GM21381 (cell line): ENCODE measurements at regions not wholly inside any gene's neighbourhood (a gene's known extent, or its start where the extent isn't known, plus 50 kb on each side); places are given as distances from the start of the nearest gene placed in this dataset.

Experiments
- ATAC-seq: cut with Tn5 transposase; IDR thresholded peaks from one replicate; pipeline ENCODE4 v1.9.1; 2021; ENCODE audit warnings: mild to moderate bottlenecking, moderate library complexity; ENCODE audit not compliant: unreplicated experiment

DNA sequence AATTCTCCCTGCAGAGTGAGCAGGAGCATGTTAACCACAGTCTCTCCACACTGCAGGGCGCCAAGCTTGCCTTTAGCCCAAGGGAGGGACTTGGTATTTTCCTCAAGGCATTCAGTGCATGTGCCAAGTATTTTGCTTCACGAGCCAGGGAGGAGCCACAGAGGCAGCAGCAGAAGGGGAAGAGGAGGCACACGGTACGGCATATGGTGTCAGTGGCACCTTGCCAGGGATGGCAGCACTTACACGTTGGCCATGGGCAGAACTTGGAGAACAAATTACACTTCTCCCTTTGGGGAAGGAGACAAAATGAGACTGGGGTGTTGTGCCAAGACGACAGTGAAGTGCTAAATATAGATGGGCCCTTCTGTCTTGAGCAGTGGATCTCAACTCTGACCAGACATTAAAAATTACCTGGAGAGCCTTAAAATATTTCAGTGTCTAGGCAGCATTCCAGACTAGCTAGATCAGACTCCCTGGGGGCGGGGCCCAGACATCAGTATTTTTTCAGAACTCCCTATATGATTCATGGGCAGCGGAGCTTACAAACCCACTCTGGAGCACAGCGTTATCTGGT lies 155.8 kb downstream of the DRD1 start:
- no peak for ATAC-seq

DNA sequence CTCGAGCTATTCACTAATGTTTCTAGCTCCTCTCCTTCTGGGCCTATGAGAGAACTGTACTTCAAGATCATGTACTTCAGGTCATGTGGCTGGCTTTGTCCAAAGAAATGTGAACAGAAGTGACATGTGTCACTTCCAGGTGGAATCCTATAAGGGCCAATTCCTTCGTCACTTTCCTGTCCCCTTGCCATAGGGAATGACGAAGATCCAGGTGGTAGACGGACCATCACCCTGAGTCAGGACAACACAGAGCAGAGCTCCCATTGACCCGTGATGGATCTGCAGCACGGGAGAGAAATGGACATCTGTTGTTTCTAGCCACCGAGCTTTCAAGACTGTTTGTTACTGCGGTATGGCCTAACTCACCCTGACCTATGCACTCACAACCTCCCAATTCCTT lies 157.0 kb downstream of the DRD1 start:
- no peak for ATAC-seq

DNA sequence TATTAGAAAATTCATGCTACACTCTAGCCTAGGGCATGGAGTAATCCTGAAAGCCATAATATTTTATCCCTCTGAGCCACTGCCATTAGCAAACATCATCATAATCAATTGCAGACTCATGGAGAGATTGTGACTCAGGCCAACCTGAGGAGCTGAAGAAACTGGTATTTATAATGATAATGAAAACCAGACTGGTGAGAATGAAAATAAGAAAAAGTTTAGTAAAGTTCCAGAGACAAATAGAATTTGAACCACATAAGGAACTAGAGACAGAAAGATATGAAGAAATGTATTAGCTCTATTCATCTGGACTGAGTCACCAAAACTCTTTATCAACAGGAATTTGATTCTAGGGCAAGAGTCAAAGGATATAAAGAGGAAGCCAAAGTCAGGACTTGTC lies 158.7 kb downstream of the DRD1 start:
- ATAC-seq, result no peak

DNA sequence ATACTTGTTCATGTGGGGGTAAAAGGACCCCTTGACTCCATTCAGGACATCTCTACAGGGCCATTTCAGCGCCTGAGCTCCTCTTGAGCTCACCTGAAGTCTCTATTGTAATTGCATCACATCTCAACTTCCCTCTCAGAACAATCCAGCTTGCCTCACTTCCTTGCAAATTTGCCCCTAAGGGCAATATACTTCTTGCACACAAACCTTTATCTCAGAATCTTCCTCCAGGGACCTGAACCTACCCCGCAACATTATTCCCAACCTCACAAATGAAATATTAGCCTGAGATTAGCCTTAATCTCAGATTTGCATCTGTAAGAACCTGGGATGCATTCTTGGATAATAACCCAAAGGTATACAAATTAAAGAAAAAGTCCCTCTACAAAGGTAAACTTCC lies 159.2 kb downstream of the DRD1 start:
- no peak for ATAC-seq

DNA sequence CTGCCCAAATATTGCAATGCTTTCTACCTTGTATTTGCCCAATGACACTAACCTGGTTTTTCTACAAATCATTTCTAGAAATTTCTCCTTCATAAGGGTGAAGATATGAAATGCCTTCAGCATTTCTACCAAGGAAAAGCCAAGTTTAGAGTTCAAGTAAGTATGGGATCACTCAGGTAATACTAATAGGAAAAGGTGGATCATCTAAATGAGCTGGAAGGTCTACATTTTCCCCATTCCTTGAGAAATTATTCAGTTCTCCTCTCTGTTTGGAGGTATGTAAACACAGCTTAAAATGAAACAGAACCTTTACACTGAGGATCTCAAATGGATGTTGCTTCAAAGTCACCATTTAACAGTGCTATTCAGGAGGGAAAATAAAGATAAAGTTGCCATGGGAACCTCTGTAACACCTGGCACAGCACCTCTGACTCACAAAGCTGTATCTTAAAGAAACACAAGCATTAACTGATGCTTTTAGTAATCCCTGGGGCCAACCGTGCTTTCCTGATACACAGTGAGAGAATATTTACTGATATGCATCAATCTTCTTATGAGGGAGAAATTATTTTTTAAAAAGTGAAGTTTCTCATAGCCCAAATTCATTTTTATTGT lies 161.3 kb downstream of the DRD1 start:
- no peak for ATAC-seq

DNA sequence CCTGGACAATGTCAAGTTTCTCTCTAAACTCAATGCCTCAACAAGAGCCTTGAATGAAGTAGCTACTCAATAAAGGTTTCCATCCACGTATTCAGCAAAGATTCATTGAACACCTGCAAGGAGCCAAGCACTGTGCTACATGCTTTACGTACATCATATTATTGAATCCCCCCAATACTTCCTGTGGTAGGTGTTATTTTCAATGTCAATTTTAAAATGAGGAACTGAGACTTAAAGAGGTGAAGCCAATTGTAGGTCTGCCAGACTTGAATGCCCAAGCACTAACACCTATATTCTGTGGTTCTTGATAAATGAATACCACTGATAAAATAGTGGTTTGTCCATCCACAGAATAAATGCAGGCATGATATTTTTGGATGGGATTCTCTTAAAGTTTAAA lies 162.3 kb downstream of the DRD1 start:
- ATAC-seq, result peak; percentile 58

DNA sequence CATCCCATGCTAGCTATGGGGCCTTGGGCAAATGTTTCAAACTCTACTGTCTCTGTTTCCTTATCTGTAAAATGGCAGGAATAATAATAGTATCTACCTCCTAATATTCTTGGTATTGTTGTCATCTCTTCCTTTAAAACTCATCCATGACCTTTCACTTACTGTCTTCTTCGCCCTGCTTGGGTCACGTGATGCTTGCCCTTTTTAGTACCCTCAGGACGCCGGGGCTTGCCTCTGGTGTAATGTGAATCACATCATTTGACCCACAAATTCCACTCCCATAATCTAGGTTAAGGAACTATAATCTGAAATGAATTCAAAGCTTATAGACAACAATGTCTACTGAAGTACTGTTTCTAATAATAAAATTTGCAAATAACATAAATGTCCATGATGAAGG lies 162.7 kb downstream of the DRD1 start:
- ATAC-seq, result no peak

DNA sequence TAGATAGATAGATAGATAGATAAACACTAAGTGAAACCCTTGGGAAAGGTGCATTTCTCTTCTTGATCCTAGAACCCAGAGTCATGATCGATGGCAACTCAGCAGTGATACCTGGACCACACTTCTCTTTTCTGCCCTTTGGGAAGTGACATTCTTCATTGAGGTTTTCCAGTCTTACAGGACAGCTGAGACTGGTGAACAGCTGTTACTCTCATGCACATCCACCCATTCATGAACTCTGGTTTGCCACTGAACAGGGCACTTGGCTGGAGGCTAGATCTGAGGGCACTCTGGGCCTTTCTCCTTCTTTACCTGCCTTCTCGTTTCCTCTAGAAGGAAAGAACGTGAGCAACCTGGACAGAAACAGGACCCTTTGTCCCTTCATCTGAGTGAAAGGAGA lies 164.5 kb downstream of the DRD1 start:
- ATAC-seq, result no peak

DNA sequence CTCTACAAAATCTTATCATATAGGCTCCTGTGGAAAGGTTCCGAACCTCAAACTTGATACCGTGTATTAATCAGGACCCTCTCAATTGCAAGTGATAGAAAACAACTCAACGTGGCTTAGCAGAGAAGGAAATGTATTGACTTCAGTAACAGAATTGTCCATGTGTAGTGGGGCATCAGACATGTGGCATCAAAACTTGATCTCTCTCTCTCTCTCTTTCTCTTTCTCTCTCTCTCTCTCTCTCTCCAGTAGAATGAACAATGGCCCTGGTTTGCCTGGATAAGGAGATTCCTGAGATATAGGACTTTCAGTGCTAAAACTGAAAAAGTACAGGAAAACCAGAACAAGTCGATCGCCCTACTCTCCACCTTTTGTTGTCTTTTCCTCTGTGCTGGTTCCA lies 168.2 kb downstream of the DRD1 start:
- ATAC-seq, result no peak

DNA sequence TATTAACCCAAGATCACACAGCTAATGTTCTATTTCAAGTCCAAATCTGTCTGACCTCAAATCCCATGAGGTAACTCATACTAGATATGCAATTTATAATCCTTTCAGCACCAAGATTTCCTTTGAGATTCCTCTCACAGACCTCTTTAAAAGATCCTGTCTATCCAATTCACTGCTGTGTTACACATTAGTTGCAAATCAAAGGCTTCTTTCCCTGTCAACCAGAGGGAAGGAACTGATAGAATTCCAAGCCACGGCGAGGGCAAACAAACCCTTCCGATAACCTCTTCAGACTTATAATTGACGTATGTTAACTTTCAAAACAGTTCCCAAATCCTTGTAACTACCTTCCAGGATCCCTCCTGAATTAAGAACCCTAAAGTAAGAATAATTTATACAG lies 168.9 kb downstream of the DRD1 start:
- ATAC-seq, result no peak

DNA sequence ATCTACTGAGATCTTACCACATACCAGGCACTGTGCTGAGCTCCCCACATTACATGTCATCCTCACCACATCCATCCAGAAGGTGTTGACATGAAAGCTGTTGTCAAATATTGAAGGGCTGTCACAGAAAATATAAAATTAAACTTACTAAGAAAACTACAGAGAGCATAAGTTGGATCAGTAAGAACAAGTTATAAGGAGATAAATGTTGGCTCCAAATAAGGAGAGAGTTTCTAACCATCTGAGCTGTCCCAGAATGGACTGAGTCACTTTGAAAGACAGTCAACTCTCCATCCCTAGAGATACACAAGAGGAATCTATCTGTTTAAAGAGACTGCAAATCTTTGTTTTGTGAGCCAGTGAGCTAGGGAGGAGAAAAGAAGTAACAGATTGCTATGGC lies 169.8 kb downstream of the DRD1 start:
- ATAC-seq, result no peak

DNA sequence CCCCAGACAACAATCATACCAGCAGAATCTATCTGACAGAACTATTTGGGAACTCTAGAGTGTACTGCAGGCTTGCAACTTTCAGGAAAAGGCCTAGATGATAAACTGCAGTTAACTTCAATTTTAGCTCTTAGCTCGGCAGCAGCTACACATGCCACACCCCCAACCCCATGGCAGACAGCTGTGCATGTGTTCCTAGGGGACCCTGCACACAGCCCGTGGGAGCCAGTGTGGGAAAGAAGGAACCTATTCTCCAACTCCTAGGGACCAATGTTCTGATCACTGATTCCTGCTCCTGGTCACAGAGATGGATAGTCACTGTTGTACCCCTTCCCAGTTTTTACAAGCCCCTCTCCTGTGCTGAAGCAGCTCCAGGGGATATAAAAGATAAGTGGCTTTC lies 179.6 kb downstream of the DRD1 start:
- ATAC-seq, result no peak

DNA sequence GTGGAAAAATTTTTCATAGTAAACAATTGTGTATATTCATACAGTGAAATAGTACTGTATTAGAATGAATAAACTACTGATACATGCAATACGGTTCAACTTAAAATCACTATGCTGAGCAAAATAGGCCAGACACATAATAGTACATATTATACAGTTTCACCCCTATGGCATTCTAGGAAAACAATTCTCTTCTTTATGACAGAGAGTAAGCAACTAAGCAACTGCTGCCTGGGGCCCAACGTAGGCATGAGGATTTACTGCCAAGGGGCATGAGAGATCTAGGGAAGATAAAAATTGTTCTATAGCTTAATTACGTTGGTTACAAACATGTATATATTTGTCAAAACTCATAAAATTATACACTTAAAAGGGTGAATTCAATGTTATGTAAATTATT lies 180.2 kb downstream of the DRD1 start:
- no peak for ATAC-seq

DNA sequence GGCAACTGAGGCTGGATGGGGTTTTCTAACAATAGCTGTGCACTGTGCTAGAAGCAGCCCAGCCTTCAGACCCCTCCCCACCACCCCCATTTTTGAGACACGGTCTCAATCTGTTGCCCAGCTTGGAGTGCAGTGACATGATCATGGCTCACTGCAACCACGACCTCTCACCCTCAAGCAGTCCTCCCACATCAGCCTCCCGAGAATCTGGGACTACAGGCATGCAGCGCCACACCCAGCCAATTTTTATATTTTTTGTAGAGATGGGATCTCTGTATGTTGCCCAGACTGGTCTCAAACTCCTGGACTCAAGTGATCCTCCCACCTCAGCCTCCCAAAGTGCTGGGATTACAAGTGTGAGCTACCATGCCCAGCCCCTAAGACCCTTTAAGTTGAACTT lies 182.5 kb downstream of the DRD1 start:
- no peak for ATAC-seq

DNA sequence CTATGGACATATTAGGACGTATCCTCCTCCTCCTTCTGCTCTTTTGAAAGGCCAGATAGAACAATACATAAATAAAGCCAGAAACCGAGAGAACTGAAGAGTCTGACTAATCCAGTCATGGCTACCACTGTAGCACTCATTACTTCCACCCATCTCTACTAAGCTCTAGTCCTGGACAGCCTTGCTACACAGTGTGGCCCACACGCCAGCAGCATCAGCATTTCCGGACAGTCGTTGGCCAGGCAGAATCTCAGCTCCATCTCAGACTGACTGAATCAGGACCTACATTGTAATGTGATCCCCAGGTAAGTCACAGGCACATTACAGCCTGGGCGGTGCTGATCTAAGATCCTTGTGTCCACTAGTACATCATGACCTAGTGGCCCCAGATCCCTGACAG lies 182.9 kb downstream of the DRD1 start:
- no peak for ATAC-seq

DNA sequence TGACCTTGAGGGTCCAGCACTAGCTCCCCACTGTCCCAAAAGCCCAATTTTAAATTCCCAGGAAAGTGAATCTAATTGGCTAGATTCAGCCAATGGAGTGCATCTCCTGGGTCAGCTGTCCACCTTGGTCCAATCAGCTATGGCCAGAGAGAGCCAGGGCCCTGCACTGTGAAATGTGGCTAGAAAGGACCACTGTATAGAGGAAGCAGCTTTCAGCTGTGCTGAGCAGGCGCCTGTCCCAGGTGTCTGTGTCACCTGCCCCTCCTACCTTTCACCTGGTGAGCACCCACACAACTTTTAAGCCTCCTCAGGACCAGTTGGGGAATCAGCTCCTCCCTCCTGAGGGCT lies 186.2 kb downstream of the DRD1 start:
- ATAC-seq, result no peak

DNA sequence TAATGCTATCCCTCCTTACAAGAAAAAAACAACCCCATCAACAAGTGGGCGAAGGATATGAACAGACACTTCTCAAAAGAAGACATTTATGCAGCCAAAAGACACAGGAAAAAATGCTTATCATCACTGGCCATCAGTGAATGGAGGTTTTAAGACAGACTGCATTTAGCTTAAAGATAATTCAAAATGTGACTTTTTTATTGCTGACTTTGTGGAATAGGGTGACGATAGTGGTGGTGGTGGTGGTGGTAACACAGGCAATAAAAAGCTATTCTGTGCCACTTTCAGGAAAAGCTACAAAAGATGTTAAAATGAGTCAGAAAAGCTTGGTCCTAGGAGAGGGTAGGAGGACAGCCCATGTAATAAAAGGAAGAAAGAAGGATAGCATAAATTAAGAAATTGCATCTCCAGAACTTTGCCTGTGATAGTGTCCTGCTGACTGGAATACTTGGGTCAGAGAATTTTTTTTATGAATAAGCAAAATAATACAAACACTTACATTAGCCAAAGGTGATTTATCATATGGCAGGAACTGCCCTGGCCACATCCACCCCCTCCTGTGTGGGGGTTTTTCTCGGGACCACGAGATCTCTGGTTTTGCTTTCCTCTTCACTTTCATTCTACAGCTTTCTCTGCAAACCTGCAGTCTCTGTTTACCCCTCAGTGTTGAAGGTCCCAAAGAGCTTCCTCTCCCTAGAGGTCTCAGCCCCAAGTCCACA lies 186.7 kb downstream of the DRD1 start:
- ATAC-seq, result no peak

DNA sequence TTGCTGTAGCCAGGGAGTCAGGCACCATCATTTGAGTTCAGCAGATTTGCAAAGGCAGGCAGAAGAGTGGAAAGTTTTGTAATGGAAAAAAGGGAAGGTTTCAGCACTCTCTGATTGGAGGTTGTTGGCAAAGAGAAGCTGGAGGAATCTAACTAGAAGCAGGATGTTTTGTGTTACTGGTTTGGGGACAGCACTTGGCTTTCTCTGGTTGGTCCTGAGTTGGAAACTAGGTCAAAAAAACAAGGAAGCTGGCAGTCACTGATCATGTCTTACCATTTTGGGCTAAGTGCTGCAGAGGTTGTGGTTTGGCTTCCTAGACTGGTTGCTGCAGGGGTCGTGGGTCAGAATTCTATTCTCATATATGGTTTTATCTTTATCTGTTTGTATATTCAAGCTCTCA lies 189.8 kb downstream of the DRD1 start:
- no peak for ATAC-seq

DNA sequence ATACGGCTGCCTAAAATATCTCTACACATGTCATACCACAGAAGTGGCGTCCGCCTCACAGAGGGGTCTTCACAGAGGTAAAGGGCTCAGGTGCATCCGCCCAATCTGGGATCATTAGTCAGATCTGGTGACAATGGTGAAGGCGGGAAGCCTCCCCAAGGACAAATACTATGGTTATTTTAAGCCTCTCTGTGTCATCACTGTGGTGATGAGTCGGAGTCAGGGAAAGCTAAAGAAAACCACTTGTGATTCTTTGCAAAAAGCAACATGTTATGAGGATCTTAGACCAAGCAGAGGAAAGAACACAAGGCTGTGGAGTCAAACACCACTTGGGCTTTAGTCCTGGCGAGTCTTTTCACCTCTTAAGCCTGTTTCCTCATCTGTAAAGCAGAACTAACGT lies 190.4 kb downstream of the DRD1 start:
- ATAC-seq, result no peak

DNA sequence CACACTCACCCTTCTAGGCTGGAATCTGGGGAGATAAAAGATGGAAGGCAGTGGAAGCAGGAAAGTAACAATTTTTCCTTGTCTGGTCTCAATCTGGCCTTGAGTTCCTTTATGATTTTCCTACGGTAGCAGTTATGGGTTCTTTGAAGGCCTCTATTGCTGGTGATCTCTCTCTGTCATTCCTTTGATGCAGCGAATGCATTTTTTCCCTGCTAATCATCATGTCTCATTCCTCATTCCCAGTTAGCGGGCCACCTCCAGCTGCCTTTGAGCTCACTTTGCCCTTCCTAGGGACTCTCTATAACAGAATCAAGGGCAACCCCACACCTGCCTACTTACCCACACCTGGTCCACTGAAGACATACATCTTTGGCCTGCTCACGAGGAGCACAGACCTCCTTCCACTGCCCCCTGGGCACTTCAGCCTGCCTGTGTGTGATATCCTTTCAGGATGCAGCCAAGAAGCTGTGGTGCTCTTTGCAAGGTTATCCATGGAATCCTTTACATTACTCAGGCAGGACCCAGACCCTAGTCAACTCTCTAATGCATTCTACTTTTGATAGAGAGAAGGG lies 191.7 kb downstream of the DRD1 start:
- ATAC-seq, result no peak

DNA sequence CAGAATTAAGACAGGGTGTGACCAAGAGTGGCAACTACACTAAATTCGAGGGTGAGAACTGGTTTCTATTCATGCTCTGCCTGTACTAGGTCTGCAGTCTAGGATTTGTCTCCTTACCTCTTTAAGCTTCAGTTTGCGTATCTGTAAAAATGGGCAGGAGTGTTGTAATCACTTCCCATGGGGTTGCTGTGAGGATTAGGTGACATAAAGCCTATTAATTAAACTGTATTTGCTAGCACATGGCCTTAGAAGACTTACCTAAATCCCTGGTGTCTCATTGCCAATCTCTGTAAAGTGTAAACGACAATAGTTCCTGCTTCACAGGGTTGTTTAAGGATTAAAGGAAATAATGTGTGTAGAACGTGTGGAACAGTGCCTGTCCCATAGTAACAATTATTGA lies 193.6 kb downstream of the DRD1 start:
- no peak for ATAC-seq

DNA sequence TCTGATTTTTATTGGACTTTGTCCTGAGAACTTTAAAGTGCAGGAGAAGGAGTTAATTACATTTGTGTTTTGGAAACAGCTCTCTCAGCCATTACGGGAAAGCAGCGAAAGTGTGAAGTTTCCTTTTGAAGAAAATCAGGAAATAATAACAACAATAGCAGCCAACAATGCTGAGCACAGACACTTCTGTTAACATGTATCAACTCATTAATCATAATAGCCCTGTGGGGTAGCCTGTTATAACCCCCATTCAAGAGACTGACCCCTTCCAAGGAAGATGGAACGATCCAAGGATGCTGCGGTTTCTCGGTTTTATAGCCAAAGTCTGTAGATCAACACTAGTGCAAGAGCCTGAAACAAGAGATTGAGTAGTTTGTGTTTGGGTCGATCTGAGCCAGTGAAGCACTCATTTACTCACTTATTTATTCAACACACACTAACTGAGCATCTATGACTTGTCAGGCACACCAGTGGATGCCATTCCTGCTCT lies 195.5 kb downstream of the DRD1 start:
- no peak for ATAC-seq
